ENCODE measurements at regions not wholly inside any gene's neighbourhood (a gene's known extent, or its start where the extent isn't known, plus 50 kb on each side); places are given as distances from the start of the nearest gene placed in this dataset.

DNA sequence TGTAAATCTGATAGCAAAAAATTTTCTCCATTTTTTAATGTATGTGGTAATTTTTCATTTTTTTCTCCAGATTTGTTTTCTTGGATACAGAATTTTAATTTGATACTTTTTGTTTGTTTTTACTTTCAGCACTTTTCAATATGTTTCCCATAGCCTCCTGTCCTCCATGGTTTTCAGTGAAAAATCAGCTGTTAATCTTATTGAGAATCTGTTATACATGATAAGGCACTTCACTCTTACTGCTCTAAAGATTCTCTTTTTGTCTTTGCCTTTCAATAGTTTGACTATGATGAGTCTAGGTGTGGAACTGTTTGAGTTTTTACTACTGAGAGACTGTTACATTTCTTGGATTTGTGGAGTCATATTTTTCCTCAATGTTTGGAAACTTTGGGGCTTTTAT lies 455.7 kb upstream of the NUDT12 start:
- Histone ChIP-seq H2AFZ (ENCODE audit: insufficient read depth, low read depth, low read length, poor library complexity, severe bottlenecking) (no peak overlapping the region), H3K4me3 (ENCODE audit: control extremely low read depth in 1 of 5, extremely low read depth in 1 of 5, insufficient read depth in 1 of 5, low read depth in 2 of 5, low read length in 4 of 5) (no peak overlapping the region), H3K4me1 (ENCODE audit: control insufficient read depth in 2 of 2, insufficient read depth in 2 of 2, low read length in 2 of 2) (no peaks in the 10 kb centered on the region), H3K9me3 (ENCODE audit: control extremely low read depth in 1 of 3, control insufficient read depth in 2 of 3, insufficient read depth in 1 of 3, low read length in 2 of 3) (peaks cover 0 to 6% (median 3%) of the 10 kb centered on the region in 3 donors), H3K27ac (ENCODE audit: low read length in 2 of 2) (no peak overlapping the region), H3K4me2 (replicated peaks; ENCODE audit: low read depth, low read length, poor library complexity, severe bottlenecking) (no peak overlapping the region), H3K36me3 (replicated peaks in 1 of 2; ENCODE audit: control extremely low read depth in 1 of 2, control insufficient read depth in 1 of 2, extremely low read depth in 1 of 2, insufficient read depth in 2 of 2, low read length in 1 of 2) (no peaks in the 10 kb centered on the region), H3K27me3 (replicated peaks in 1 of 4; ENCODE audit: control extremely low read depth in 1 of 4, control insufficient read depth in 3 of 4, insufficient read depth in 4 of 4, low read length in 3 of 4) (no peaks in the 10 kb centered on the region), H4K20me1 (ENCODE audit: control insufficient read depth, insufficient read depth, low read length, poor library complexity, severe bottlenecking) (no peaks in the 10 kb centered on the region), H3K79me2 (ENCODE audit: control insufficient read depth, insufficient read depth, low read length) (no peaks in the 10 kb centered on the region), H3K9ac (ENCODE audit: low read length) (no peak overlapping the region)
- DNase-seq = no peak
- intact Hi-C loops (cut with micrococcal nuclease) = no loop called here
- POLR2A ChIA-PET = no interaction called here
- H3K27ac Mint-ChIP-seq = no peak overlapping the region
- CTCF ChIA-PET = no interaction called here
- H3K27me3 Mint-ChIP-seq = no peaks in the 10 kb centered on the region
- TF ChIP-seq EZH2 (IDR thresholded peaks at IDR 0.05; ENCODE audit: borderline replicate concordance, insufficient read depth, low read depth, low read length, poor library complexity, severe bottlenecking) = no peak
- TF ChIP-seq, protein P1, sequence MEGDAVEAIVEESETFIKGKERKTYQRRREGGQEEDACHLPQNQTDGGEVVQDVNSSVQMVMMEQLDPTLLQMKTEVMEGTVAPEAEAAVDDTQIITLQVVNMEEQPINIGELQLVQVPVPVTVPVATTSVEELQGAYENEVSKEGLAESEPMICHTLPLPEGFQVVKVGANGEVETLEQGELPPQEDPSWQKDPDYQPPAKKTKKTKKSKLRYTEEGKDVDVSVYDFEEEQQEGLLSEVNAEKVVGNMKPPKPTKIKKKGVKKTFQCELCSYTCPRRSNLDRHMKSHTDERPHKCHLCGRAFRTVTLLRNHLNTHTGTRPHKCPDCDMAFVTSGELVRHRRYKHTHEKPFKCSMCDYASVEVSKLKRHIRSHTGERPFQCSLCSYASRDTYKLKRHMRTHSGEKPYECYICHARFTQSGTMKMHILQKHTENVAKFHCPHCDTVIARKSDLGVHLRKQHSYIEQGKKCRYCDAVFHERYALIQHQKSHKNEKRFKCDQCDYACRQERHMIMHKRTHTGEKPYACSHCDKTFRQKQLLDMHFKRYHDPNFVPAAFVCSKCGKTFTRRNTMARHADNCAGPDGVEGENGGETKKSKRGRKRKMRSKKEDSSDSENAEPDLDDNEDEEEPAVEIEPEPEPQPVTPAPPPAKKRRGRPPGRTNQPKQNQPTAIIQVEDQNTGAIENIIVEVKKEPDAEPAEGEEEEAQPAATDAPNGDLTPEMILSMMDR (IDR thresholded peaks at IDR 0.05) = no peak
- H3K9me3 Mint-ChIP-seq (ENCODE audit: insufficient read depth) = peaks cover 7% of the 10 kb centered on the region
- H3K4me1 Mint-ChIP-seq = no peaks in the 10 kb centered on the region
- H3K4me3 Mint-ChIP-seq = no peak overlapping the region
- ATAC-seq (ENCODE audit: low read depth) = no peak

DNA sequence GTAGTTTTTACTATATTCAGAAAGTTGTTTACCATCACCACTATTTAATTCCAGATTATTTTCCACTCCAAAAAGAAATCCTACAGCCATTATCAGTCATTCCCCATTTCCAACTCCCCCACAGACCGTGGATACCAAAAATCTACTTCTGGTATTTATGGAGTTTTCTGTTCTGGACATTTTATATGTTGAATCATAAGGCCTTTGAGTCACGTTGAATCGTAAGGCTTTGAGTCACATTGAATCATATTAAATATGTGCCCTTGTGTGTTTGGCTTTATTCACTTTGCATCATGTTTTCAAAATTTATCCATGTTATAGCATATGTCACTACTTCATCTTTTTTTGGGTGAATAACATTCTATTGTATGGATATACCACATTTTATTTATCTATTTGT lies 454.1 kb upstream of the NUDT12 start:
- Mint-ChIP-seq H3K27ac (no peak overlapping the region), H3K9me3 (ENCODE audit: insufficient read depth) (peaks cover 7% of the 10 kb centered on the region), H3K4me1 (no peaks in the 10 kb centered on the region), H3K4me3 (no peak overlapping the region), H3K27me3 (no peaks in the 10 kb centered on the region)
- TF ChIP-seq EZH2 (IDR thresholded peaks at IDR 0.05; ENCODE audit: borderline replicate concordance, insufficient read depth, low read depth, low read length, poor library complexity, severe bottlenecking) = no peak
- TF ChIP-seq, protein P1 (IDR thresholded peaks at IDR 0.05) = no peak
- CTCF ChIA-PET = no interaction called here
- no peak overlapping the region for H3K9ac ChIP-seq (ENCODE audit: low read length)
- no peaks in the 10 kb centered on the region for H4K20me1 ChIP-seq (ENCODE audit: control insufficient read depth, insufficient read depth, low read length, poor library complexity, severe bottlenecking)
- POLR2A ChIA-PET = no interaction called here
- no peak for DNase-seq
- H3K4me1 ChIP-seq (ENCODE audit: control insufficient read depth in 2 of 2, insufficient read depth in 2 of 2, low read length in 2 of 2) = no peaks in the 10 kb centered on the region
- H3K36me3 ChIP-seq (replicated peaks in 1 of 2; ENCODE audit: control extremely low read depth in 1 of 2, control insufficient read depth in 1 of 2, extremely low read depth in 1 of 2, insufficient read depth in 2 of 2, low read length in 1 of 2) = no peaks in the 10 kb centered on the region
- WGBS (ENCODE audit: insufficient coverage) = no CpG with 5 or more reads among the region's 3 CpGs
- ATAC-seq (ENCODE audit: low read depth) = no peak
- intact Hi-C loops (cut with micrococcal nuclease) = no loop called here
- no peaks in the 10 kb centered on the region for H3K27me3 ChIP-seq (replicated peaks in 1 of 4; ENCODE audit: control extremely low read depth in 1 of 4, control insufficient read depth in 3 of 4, insufficient read depth in 4 of 4, low read length in 3 of 4)
- H3K79me2 ChIP-seq (ENCODE audit: control insufficient read depth, insufficient read depth, low read length) = no peaks in the 10 kb centered on the region
- no peak overlapping the region for H3K4me3 ChIP-seq (ENCODE audit: control extremely low read depth in 1 of 5, extremely low read depth in 1 of 5, insufficient read depth in 1 of 5, low read depth in 2 of 5, low read length in 4 of 5)
- no peak overlapping the region for H3K4me2 ChIP-seq (replicated peaks; ENCODE audit: low read depth, low read length, poor library complexity, severe bottlenecking)
- no peak overlapping the region for H2AFZ ChIP-seq (ENCODE audit: insufficient read depth, low read depth, low read length, poor library complexity, severe bottlenecking)
- no peak overlapping the region for H3K27ac ChIP-seq (ENCODE audit: low read length in 2 of 2)
- H3K9me3 ChIP-seq (ENCODE audit: control extremely low read depth in 1 of 3, control insufficient read depth in 2 of 3, insufficient read depth in 1 of 3, low read length in 2 of 3) = peaks cover 0 to 6% (median 3%) of the 10 kb centered on the region in 3 donors
